ENCODE measurements at regions not wholly inside any gene's neighbourhood (a gene's known extent, or its start where the extent isn't known, plus 50 kb on each side); places are given as distances from the start of the nearest gene placed in this dataset.
"Not testable (repeated sequence)": the region's sequence is repeated elsewhere in the genome, so short reads cannot be mapped to it uniquely, and the experiment has no call there.

DNA sequence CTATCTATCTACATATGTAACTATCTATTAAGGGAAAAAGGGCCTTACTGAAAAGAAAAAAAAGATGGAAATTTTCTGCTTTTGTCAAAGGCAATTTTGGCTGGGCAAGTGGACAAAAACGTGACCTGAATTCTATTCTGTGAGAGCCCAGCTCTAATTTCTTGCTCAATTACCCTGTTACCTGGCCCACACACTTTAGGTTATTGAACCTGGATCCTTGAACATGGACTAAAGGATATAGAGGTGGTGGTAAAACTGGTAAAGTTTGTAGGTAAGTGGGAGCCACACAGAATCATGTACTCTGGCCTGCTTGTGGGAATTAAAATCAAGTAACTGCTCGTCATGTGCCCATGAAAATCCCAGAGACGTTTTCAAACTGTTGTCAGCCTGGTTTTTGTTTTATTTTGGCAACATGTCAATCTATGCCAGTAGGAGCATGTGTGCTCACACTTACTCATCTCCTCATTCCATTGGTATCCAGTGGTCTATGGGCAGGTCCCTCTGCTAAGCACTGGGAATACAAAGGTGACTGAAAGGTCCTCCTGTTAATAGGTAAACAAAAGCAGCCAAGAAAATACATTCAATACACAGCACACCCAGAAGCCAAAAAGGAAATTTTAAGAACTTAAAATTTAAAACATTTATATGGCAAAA lies 113.7 kb upstream of the WARS2 start (continued):
- no peak for TF ChIP-seq ZNF462 (CRISPR knock-in tag; IDR thresholded peaks at IDR 0.05)

GRCh38 chr1:119256089-119256488 lies 112.5 kb upstream of the HAO2 start:
- not testable (repeated sequence) for H3K4me3 Mint-ChIP-seq; H3K27ac Mint-ChIP-seq; H3K36me3 Mint-ChIP-seq (ENCODE audit: low read depth)

DNA sequence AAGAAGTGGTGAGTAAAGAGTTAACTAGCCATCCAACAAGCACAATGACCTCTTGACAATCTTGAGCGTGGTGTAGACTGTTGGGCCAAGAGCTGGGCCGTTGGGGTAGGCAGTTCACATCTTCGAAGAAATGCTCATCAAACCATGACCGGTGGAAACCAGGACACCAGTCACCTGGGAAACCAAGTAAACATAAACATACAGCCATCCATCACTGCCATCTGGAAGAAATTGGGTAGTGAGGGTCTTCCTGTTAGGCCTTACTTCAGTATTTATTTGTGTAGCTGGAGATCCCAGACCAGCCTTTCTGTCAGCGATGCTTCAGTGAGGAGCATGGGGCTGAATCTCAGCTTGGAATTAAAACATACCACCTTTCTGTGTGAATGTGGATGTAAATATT lies 108.1 kb upstream of the HAO2 start:
- no peaks in the 10 kb centered on the region; the same call in 1 of the 2 replicates for H3K36me3 ChIP-seq (ENCODE audit: insufficient read depth)
- TF ChIP-seq JUNB (IDR thresholded peaks at IDR 0.05; ENCODE audit: unreplicated experiment) (no peak), ZNF462 (CRISPR knock-in tag; IDR thresholded peaks at IDR 0.05) (no peak)

More at GRCh38 chr1:119256089-119256488, 112.5 kb upstream of the HAO2 start:
- H3K4me1 Mint-ChIP-seq; H3K4me1 ChIP-seq (ENCODE audit: insufficient read depth); H3K4me3 ChIP-seq; H3K9me3 Mint-ChIP-seq; H3K27me3 Mint-ChIP-seq (ENCODE audit: insufficient read depth, low read depth, poor library complexity); H3F3A ChIP-seq (replicated peaks; ENCODE audit: low read depth); H3K36me3 ChIP-seq (ENCODE audit: insufficient read depth); H3K4me2 ChIP-seq; H4K20me1 ChIP-seq (replicated peaks; ENCODE audit: insufficient read depth); H2AFZ ChIP-seq; H3K9me2 ChIP-seq (ENCODE audit: insufficient read depth); H3K27ac ChIP-seq (ENCODE audit: low read depth); H3K27me3 ChIP-seq (ENCODE audit: insufficient read depth); H3K79me2 ChIP-seq (replicated peaks; ENCODE audit: insufficient read depth); ATAC-seq; DNase-seq (ENCODE audit: low spot score): not testable (repeated sequence)

More for the DNA sequence above, 108.1 kb upstream of the HAO2 start:
- Histone ChIP-seq H3K4me3 (no peak overlapping the region), H2AFZ (no peak overlapping the region), H3K4me2 (no peak overlapping the region), H3F3A (replicated peaks; ENCODE audit: low read depth) (no peaks in the 10 kb centered on the region), H3K79me2 (replicated peaks; ENCODE audit: insufficient read depth) (no peaks in the 10 kb centered on the region), H4K20me1 (replicated peaks; ENCODE audit: insufficient read depth) (no peaks in the 10 kb centered on the region), H3K4me1 (ENCODE audit: insufficient read depth) (no peaks in the 10 kb centered on the region), H3K27ac (ENCODE audit: low read depth) (no peak overlapping the region), H3K27me3 (ENCODE audit: insufficient read depth) (no peaks in the 10 kb centered on the region), H3K9me2 (ENCODE audit: insufficient read depth) (0 out of 2 replicates have a peak, but pooled peaks cover 5% of the 10 kb centered on the region)
- no peak for DNase-seq (ENCODE audit: low spot score)
- Mint-ChIP-seq H3K4me1 (no peaks in the 10 kb centered on the region), H3K36me3 (ENCODE audit: low read depth) (no peaks in the 10 kb centered on the region; the same call in 2 of the 3 replicates), H3K4me3 (no peak overlapping the region), H3K27ac (no peak overlapping the region), H3K9me3 (peaks cover 3% of the 10 kb centered on the region; the same call in 2 of the 3 replicates), H3K27me3 (ENCODE audit: insufficient read depth, low read depth, poor library complexity) (peaks cover 2% of the 10 kb centered on the region)
- ATAC-seq = no peak

All from GM23338 (cell line).